GM18520 (cell line): ENCODE measurements at regions not wholly inside any gene's neighbourhood (a gene's known extent, or its start where the extent isn't known, plus 50 kb on each side); places are given as distances from the start of the nearest gene placed in this dataset.

ENCODE experiments used
- ATAC-seq: cut with Tn5 transposase; IDR thresholded peaks from one replicate; pipeline ENCODE4 v1.9.1; 2021; ENCODE audit not compliant: unreplicated experiment

DNA sequence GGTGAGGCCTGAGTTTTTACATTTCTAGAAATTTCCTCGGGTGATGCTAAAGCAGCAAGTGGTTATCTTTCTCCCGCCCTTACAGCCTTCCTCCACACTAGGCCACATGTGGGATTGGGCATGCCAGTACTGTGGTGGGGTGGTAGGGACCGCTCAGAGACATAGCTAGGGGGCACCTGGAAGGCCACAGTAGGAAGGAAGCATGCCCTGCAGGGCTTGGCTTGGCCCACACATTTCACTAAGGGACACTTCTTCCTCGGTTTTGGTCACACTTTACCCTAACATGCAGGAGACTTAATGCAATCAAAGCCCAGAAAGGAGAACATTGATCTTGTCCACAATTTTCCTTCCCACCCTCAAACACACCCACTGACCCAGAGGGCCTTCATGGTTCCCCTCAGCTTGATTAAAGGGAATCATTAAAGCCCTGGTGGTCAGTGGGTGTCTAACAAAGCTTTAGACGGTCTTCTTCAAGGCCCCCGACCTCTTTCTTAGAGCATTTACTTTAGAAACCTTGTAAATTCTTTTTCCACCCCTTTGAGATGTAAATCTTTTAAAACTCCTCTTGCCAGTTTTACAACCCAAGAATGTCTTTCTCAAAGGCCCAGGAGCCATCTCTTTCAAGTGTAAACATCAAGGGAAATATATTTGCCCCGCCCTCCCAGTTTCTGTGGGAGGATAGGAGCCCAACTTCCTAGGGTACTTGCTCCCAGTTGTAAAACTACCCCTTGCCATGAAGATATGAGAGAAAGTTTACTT, 246.4 kb upstream of the PTBP2 start:
- no peak for ATAC-seq

DNA sequence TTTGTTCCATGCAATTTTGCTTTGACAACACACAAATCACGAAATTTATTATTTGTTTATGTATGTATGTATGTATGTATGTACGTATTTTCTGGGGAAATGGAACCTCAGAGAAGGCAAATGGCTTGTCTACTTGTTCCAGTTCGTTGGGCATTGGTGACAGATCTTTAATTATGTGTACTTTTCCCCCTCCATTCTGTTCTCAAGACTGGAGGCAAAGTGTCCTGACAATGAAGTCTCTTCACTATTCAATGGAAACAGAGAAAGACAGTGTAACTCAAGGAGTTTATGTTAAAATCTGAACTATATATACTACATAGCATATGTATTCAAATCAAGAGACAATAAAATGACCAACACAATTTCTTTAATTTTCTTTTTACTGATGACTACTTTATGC, 245.7 kb upstream of the PTBP2 start:
- ATAC-seq, result no peak

DNA sequence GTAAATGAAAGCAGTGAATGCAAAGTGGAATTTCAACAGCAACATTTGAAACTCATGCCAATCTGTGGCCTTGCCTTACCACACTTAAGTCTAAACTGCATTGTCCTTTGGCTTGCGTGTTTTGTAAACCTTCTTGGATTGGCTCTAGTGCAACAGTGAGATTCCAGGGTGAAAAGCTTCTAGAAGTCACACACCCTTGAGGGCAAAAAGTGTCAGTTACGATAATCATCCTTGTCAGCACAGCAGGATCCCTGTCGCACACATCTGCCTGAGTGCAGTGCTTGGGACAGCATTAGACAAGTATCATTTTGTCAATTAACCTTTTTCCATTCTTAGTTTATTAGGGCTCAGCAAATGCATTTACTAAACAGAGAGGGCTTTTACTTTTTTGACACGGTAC, 243.4 kb upstream of the PTBP2 start:
- no peak for ATAC-seq

DNA sequence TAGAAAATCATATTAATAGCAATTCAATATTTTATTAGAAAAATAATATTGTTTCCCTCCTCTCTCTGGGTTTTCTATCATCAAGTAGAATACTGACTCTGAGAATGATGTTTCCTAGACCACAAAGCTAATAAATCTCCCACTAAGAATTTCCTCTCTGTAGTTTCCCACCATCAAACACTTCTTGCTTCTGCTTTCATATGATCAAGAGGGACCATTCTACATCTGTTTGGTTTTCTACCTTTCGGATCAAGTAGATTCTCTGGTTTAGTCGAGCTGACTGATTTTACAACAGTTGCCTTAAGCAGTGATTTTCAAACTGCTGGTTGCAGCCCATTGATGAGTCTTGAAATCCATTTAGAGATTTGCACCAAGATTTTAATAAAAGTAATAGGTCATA, 240.2 kb upstream of the PTBP2 start:
- no peak for ATAC-seq

DNA sequence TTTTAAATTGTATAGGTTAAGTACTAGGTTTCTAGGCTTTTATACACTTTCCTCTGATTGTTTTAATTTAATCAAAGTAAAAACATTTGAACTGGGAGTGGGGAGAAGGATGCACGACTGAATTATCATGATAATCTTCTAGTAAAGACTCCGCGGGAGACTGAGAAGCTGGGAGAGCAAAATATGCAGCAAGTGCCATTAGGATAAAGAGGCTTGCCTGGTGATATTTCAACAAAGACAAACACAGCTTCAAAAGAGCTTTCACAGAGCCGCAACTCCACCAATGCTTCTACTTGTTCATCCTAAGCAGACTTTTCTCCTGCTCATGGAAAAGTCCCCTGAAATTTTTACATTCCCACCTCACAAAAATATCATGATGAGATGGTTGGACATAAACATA, 239.0 kb upstream of the PTBP2 start:
- ATAC-seq, result no peak

DNA sequence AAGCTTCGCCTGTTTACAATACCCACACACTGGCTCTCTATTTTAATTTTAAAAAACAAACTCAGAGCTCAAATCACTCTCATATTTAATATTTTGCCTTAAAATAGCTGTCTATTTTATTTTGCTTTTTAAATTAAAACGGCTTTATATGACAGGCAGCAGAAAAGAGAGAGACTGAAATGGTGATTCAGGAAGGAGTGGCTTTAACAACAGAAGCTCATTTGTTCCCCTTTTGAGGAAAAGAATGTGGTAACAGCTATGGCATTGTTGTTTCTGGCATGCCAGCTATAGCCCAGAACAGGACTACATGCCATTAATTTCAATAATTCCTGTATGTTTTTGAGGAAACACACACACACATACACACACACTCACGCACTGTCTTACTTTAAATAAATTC, 234.2 kb upstream of the PTBP2 start:
- no peak for ATAC-seq

DNA sequence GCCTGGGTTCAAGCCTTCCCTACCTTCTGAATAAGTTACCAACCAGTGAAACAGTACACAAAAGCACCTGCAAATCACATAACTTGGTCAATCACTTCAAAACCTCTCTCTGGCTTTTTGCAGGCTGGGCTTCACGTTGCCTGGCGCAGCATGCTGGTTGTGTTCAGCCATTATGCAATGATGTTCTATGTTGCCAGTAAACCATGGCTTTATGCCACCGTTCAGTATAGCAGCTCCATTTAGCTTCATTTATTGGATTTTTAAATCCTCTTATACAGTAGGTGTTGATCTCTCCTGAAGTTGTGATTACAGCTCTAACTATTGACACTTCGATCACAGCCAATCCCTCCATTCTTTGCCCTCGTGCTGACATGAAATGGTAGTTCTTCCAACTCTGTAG, 233.6 kb upstream of the PTBP2 start:
- no peak for ATAC-seq

DNA sequence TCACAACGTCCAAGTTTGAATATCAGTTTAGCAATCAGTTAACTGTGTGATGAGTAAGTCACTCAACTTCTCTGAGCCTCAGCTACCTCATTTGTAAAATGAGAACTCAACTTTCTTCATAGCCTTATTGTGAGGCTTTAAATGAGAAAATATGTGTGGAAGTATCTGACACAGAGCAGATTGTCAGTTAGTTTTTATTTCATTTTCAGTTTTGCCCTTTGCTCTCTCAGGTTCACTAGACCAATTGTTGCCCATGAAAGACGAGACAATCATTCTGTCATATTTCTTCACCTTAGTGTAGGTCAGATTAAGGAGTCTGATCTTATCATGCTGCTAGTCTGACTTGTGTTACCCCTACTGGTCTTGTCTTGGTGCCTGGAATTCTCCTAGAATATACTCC, 232.8 kb upstream of the PTBP2 start:
- ATAC-seq, result peak; percentile 76

DNA sequence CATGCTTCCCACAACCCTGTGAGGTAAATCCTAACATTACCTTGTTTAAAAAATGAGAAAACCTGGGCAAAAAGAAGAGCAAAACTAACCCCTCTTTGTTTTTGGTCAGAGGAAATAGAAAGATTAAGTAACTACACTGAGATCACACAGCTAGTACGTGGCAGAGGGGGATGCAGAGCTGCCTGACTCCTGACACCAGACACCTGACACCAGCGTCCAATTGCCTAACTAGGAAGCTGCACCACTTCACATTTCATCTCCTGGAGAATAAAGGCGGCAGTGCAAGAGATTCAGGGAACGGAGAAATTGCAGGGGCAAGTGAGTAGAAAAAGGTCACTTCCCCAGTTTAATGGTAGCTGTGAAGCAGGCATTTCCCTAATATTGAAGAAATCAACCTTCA, 229.3 kb upstream of the PTBP2 start:
- ATAC-seq, result no peak

DNA sequence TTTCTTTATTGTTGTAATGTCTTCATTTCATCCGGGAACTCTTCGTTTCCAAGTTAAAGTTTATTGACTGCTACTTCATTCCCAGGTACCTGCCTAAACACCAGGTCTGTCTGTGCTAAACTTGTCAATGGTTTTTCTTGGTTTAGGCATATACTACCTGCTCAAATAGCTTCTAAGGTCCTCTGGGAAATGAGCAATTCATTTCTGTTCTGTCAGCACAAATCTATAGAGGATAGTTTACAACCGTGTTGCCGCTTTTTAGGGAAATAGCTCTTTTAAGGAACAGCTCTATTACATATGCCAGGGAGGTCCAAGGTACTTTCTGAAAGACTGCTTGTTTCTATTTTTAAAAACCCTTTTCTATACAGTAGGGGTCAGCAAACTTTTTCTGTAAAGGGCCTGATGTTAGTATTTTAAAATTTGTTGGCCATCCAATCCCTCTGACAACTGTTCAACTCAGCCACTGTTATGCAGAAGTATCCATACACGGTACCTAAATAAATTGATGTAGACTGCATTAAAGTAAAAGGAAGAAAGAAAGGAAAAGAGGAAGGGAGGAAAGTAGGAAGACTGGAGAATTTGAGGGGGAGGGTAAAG, 222.7 kb upstream of the PTBP2 start:
- ATAC-seq, result no peak

DNA sequence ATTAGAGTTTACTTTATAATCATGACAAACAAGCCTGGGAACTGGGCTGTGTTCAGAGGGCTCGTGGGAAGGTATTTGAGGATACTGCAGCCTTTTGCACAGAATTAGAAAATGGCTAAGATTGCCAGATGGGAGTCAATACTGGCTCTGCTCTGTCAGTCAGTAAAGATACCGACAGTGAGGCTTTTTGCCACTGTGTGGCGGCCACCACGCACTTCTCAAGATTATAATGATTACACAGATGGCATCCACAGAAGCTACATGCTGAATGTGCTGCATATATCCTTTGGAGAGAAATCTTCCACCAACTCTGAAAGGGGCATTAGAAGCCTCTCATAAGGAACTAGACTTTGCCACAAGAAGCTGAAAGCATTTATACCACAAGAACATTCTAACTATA, 213.4 kb upstream of the PTBP2 start:
- no peak for ATAC-seq

DNA sequence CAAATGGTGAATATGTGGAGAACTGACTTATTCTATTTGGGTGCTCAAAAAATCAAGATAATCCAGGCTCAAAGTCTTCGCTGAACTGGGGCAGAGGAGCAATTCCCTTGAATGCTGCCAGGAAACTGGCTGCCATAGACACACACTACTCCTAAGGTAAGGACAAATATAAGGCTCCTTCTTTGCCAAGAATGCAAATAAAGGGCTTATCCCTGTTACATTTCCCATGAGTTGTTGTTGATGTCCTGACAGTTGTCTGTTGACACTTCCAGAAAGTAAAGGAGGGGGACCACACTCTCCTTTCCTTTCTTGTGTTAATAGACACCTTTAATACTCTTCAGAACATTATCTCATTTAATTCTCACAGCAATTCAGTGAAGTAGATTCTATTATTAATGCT, 212.2 kb upstream of the PTBP2 start:
- no peak for ATAC-seq

DNA sequence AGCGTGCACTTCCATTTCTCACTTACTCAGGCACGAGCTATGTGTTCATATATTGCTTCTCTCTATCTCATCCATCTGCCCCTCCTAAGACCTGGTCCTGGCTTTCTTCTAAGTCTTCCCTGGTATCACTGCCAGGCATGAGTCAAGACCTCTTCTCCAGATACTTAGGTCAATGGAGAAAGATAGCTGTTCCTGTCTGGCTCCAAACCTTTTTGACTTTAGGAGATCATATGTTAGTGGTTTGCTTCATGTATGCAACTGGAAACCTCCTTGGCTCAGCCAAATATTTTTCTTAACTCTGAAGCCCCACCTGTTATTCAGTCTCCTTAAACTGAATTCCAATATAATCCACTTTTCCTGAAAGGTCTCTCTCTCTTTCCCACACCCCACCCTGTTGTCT, 211.6 kb upstream of the PTBP2 start:
- ATAC-seq, result no peak

DNA sequence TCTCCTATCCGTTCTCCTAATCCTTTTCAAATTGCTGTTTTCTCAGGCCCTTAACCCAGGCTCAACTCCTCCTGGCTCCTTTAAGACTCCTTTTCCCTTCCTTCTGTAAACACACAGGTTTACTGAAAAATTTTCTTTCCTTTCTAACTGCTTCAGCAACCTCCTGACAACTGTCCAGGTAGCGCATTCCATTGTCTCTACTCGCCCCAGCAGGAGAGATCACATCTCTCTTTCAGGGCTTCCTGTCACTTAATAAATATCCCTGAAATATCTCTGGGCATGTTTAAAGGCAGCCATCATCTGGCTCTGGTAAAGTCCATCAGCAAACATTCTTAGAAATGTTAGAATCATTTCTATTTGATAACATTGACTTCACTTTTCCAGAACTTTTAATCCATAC, 211.2 kb upstream of the PTBP2 start:
- no peak for ATAC-seq

DNA sequence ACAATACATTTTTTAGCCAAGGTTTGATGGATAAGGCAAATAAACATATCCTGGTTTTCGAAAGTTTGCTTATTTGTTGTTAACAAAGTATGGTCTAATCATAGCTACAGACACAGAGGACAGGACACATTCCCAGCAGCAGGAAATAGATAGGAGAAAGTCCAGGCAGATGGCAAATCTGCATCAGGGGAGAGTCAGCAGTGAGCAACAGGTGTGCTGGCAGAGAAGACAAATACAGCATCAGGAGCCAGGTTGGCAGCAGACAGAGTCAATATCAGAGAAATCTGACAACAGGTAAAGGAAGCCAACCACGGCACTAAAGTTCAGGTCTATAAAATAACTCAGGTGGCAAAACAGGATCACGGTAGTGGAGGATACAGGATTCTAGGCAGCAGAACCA, 210.7 kb upstream of the PTBP2 start:
- no peak for ATAC-seq

DNA sequence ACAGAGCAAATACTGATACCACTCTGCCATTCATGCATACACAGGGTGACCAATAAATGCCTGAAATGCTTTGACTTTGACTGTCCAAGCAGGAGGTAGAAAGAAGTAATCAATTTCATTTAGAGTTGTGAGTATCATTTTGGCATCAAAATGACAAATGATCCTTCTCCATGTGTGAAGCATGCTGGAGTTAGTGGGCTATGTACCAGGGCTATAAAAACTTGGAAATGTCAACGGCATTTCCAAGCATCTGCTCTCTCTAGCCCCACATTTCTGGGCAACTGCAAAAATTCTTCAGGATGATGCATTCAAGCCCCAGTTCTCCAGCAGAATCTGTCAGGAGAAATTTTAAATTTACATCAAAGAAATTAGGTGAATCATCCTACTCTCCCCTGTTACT, 208.4 kb upstream of the PTBP2 start:
- no peak for ATAC-seq

DNA sequence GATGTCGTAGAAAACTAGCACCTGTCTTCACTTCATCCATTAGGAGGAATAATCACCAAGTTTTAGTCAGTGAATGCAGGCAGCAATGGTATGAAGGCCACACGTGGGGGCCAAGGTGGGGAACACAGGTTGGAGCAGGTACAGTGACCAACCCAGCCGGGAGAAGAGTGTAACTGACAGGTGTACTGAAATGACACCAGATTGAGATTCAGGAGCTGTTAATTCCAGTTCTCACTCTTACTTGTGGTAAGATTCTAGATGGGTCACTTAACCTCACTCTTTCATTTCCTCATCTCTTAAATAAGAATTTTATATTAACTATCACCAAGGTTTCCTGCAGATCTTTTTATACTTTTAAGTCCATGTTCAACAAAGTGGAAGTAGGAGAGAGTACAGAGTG, 206.2 kb upstream of the PTBP2 start:
- ATAC-seq, result peak; percentile 91

DNA sequence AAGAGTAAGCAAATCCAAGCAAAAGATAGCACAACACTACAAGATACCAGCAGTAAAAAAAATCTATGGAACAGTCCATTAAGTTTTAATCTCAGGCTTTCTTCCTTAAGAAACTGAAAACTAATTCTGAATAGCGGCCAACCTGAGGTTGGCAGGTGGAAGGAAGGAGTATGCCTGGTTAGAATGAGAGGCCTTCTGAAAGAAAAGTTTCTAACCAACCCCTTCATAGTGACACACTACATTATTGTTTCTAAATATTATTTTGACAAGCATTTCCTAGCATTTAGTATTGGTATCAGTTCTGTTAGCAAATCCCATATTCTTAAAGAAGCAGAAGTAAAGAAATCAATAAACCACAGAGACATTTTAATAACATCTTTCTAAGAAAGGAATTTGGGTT, 205.7 kb upstream of the PTBP2 start:
- ATAC-seq, result no peak

DNA sequence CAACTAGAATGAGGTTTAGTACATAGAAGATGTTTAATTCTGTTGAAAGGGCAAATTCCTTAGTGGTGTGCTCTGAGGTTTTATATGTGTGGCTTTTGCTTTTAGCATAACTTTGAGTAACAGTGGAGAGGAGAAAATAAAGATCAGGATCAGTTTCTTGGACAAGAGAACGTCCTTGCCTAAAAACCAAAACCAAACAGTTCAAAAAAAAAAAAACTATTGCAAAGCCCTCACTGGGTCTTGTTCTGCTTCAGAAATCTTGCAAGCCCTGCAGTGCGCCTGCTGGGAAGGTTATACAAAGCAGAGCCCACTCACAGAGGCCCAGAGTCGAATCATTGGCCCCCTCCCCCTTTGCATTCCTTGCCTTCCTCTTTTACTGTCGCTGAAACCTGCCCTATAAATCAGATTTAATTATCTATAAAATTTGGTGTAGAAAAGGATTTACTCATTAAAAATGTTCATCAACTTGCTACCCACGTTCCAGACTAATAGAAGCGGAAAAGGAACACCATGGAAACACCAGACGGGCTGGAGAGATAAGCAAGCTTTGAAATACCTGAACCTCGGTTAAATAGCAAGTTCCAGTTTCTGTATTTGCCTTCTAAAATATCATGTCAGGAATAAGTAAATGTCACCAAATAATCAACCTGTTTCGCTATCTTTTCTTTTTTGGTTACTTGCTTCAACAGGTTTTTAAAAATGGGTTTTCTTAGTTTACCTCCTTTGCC, 201.6 kb upstream of the PTBP2 start:
- no peak for ATAC-seq

DNA sequence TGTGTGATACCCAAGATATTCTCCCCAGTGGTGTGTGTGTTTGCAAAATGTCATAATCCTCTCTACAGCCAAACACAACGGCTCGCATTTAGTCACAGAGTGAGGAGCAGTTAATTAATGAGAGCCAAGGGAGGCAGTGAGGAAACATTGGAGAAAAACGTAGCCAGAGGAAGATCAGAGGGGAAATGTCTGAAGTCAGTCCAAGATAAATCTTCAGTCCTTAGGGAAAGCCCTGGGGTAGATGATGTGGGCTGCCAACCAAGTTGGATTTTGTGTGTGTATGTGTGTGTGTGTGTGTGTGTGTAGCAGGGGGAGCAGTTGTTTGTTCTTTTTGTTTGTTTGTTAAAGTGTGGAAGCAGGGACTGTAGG, 201.0 kb upstream of the PTBP2 start:
- no peak for ATAC-seq

DNA sequence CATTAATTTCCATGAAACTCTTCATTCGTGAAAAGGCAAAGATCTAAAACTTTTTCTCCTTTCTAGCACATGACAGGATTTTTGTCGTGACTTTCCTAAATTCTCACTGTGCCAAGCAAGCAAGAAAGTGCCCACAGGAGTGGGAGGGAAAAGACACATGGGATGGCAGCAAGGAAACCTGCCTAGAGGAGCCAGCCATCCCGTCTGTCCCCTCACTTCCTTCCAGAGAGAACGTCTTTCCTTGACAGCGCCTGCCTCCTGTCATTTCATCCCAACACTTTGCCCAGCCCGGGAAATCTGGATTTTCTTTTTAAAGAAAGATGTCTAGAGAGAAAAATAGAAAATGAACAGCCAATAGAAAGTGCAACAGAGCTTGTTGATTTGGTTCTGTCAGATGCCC, 200.6 kb upstream of the PTBP2 start:
- no peak for ATAC-seq

DNA sequence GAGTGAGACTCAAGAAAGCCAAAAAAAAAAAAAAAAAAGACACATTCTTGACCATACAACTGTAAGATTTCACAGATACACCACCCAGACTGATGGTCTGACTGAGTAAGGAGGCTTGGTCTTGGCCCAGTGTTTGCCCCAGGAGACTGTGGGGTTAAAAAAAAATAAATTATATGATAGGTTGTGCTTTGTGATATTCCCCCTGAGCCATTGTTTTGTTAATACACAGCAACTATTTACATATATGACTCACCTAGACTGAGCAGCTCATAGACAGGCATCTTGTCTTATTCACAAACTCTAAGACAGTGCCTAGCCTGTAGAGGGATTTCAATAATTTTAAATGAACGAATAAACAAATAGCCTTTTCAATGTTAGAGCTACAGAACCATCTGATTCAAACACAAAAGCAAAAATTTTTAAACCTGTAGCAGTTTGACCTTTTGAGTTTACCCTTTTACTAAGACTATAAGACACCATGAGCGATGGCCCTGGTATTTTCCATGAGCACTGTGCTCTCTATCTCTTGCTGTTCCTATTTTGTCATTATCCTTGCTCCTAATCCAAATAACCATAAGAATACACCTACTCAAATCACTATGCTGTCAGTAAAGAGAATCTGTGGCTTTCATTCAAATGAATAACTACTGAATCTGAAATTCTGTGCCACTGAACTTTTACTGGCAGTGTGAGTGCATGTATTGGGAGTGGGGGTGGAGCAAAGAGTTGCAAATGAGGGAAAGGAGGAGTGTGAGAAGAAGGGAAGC, 199.4 kb upstream of the PTBP2 start:
- ATAC-seq, result no peak
